Skeletal muscle tissue (tissue), 3 donors: ENCODE measurements at regions not wholly inside any gene's neighbourhood (a gene's known extent, or its start where the extent isn't known, plus 50 kb on each side); places are given as distances from the start of the nearest gene placed in this dataset.

Source experiments
- H3K27ac ChIP-seq: one replicate; pipeline ENCODE4 v1.7.0; 2013; ENCODE audit warnings: mild to moderate bottlenecking, low read depth, low read length, inconsistent platforms
- H3K27me3 ChIP-seq, 3 donors: one replicate each; pipeline ENCODE4 v1.7.0; 2013; ENCODE audit warnings: low read length in 3 of 3; ENCODE audit not compliant: control insufficient read depth in 3 of 3, insufficient read depth in 3 of 3
- H3K36me3 ChIP-seq, 3 donors: one replicate each; pipeline ENCODE4 v1.7.0; 2013; ENCODE audit warnings: low read length in 3 of 3; ENCODE audit not compliant: control insufficient read depth in 3 of 3, insufficient read depth in 3 of 3
- H3K4me1 ChIP-seq, 3 donors: one replicate each; pipeline ENCODE4 v1.7.0; 2013; ENCODE audit warnings: low read length in 3 of 3, mild to moderate bottlenecking in 3 of 3; ENCODE audit not compliant: control insufficient read depth in 3 of 3, insufficient read depth in 3 of 3
- H3K4me3 ChIP-seq, 3 donors: one replicate each; pipeline ENCODE4 v1.7.0; 2013; ENCODE audit warnings: low read length in 3 of 3
- H3K9ac ChIP-seq, 3 donors: one replicate each; pipeline ENCODE4 v1.7.0; 2013; ENCODE audit warnings: low read length in 3 of 3, mild to moderate bottlenecking in 3 of 3, moderate library complexity in 2 of 3, low read depth in 1 of 3
- H3K9me3 ChIP-seq, 3 donors: one replicate each; pipeline ENCODE4 v1.7.0; 2013; ENCODE audit warnings: low read length in 3 of 3; ENCODE audit not compliant: control insufficient read depth in 3 of 3
- donor health status: Osteomylitis.

DNA sequence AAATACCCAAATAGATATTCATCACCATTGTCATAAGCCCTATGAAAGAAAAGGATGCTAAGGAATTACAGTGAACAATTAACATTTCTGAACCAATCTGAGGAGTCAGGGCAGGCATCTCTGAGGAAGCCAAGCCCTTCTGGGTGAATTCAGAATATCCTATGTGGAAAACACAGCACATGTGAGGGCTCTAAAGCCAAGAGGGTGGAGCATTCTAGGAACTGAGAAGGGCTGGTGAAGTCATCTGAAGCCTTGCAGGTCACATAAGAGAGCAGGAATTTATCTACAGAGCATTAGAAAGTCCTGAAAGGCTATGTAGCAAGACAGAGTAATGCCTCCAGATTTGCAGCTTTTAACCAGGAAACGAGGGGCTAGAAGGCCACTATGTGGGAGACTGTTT is 195.7 kb downstream of the SPATA18 start:
- H3K4me1 ChIP-seq = peaks cover 0 to 10% (median 4%) of the 10 kb centered on the region in 3 donors

DNA sequence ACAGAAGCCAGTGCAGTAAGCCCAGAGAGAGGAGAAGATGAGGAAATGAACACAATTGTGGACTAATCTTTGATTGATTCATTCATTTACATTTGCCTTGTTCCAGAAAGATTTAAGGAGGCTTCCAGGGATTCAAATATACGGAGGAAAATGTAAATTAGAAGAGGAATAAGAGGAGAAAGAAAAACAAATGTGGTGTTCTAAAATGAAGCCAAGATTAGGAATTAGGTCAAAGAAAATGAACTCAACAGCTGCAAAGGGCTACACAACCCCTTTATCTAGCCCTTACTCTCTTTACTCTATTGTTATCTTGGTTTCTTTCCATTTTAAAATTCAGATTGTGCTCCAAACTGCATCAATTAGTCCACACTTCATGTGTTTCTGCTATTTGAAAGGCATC is 196.8 kb downstream of the SPATA18 start:
- Histone ChIP-seq H3K36me3 (no peaks in the 10 kb centered on the region), H3K4me3 (no peak overlapping the region), H3K27ac (no peak overlapping the region), H3K4me1 (peaks cover 0 to 10% (median 4%) of the 10 kb centered on the region in 3 donors), H3K27me3 (no peaks in the 10 kb centered on the region), H3K9me3 (no peaks in the 10 kb centered on the region), H3K9ac (no peak overlapping the region)

More for the DNA sequence above, 195.7 kb downstream of the SPATA18 start:
- Histone ChIP-seq H3K9ac (no peak overlapping the region), H3K36me3 (no peaks in the 10 kb centered on the region), H3K27ac (no peak overlapping the region), H3K4me3 (no peak overlapping the region), H3K27me3 (peaks cover 0 to 3% (median 0%) of the 10 kb centered on the region in 3 donors), H3K9me3 (no peaks in the 10 kb centered on the region)

- no peaks in the 10 kb centered on the region for H3K36me3 ChIP-seq
- H3K9ac ChIP-seq = no peak overlapping the region
- H3K27ac ChIP-seq = no peak overlapping the region
- H3K9me3 ChIP-seq = no peaks in the 10 kb centered on the region
- peaks cover 0 to 10% (median 4%) of the 10 kb centered on the region in 3 donors for H3K4me1 ChIP-seq
- no peaks in the 10 kb centered on the region for H3K27me3 ChIP-seq
- H3K4me3 ChIP-seq = no peak overlapping the region
Measured at GRCh38 chr4:52248820-52249219, 197.7 kb downstream of the SPATA18 start.

DNA sequence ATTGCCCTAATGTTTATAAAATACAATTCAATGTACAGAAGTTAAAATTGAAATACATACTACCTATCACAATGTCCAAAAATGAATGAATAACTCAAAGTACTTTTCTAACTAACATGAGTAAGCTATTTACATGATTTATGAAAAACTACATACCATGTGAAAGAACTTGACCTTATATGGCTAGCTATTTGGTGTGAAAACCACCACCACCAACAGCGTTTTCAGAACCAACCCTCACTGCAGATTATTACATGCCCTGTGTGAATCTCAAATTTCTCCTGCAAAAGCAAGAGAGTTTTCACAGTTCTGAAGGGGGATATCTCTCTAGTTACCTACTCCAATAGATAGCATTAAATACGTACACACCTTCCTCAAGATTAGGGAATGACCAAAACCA is 198.5 kb downstream of the SPATA18 start:
- H3K9ac ChIP-seq = no peak overlapping the region
- no peaks in the 10 kb centered on the region for H3K36me3 ChIP-seq
- no peaks in the 10 kb centered on the region for H3K9me3 ChIP-seq
- no peak overlapping the region for H3K27ac ChIP-seq
- H3K4me3 ChIP-seq = no peak overlapping the region
- H3K27me3 ChIP-seq = no peaks in the 10 kb centered on the region
- peaks cover 0 to 10% (median 4%) of the 10 kb centered on the region in 3 donors for H3K4me1 ChIP-seq

GRCh38 chr4:52250154-52250553 is 199.1 kb downstream of the SPATA18 start:
- no peak overlapping the region for H3K27ac ChIP-seq

DNA sequence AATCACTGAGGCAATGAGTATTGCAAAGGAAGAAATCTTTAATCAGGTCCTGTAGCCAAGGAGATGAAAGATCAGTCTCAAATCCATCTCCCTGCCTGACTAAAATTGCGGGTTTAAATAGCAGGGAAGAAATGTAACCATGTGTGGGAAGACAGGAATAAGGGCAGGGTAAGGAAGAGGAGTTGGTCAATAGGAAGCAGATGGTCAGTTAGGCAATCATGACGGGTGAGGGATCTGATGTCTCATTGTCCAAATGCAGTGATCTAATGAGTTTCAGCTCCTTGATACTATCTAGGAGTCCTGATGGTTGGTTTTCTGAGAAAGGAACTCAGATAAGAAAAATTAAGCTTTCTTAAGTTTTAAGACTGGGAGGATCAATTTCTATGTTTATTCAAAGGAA is 200.8 kb downstream of the SPATA18 start:
- Histone ChIP-seq H3K9me3 (no peaks in the 10 kb centered on the region), H3K36me3 (no peaks in the 10 kb centered on the region), H3K4me1 (peaks cover 0 to 10% (median 4%) of the 10 kb centered on the region in 3 donors)

More at GRCh38 chr4:52250154-52250553, 199.1 kb downstream of the SPATA18 start:
- H3K27me3 ChIP-seq = no peaks in the 10 kb centered on the region
- peaks cover 0 to 10% (median 4%) of the 10 kb centered on the region in 3 donors for H3K4me1 ChIP-seq
- no peaks in the 10 kb centered on the region for H3K9me3 ChIP-seq
- no peaks in the 10 kb centered on the region for H3K36me3 ChIP-seq
- H3K9ac ChIP-seq = no peak overlapping the region
- no peak overlapping the region for H3K4me3 ChIP-seq

DNA sequence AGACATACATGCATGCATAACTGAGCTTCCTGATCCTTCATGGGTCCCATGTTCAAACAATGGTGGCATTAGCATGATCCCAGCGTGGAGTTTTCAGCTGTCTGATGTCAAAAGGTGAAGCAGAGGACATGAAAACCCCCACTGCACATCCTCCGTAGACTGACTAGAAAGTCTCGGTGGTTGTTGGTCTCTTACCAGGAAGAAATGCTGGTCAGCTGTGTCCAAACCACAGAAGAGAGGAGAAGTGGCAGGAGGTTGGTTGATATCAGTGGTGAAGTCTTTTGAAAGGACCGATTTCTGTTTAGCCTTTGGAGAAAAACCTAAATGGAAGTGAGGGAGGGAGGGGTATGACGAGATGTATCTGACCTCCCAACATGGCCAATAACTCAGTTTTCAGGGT is 201.9 kb downstream of the SPATA18 start:
- Histone ChIP-seq H3K9me3 (no peaks in the 10 kb centered on the region), H3K4me1 (peaks cover 0 to 10% (median 4%) of the 10 kb centered on the region in 3 donors), H3K27ac (no peak overlapping the region), H3K27me3 (no peaks in the 10 kb centered on the region), H3K36me3 (no peaks in the 10 kb centered on the region), H3K4me3 (no peak overlapping the region), H3K9ac (no peak overlapping the region)

More for the DNA sequence above, 200.8 kb downstream of the SPATA18 start:
- no peaks in the 10 kb centered on the region for H3K27me3 ChIP-seq
- no peak overlapping the region for H3K9ac ChIP-seq
- H3K27ac ChIP-seq = no peak overlapping the region
- H3K4me3 ChIP-seq = no peak overlapping the region

GRCh38 chr4:52256522-52256921 is 205.4 kb downstream of the SPATA18 start:
- no peaks in the 10 kb centered on the region for H3K36me3 ChIP-seq
- H3K27me3 ChIP-seq = no peaks in the 10 kb centered on the region
- H3K27ac ChIP-seq = no peak overlapping the region
- no peak overlapping the region for H3K9ac ChIP-seq
- no peak overlapping the region for H3K4me3 ChIP-seq
- no peaks in the 10 kb centered on the region for H3K9me3 ChIP-seq
- H3K4me1 ChIP-seq = peaks cover 0 to 7% (median 6%) of the 10 kb centered on the region in 3 donors

DNA sequence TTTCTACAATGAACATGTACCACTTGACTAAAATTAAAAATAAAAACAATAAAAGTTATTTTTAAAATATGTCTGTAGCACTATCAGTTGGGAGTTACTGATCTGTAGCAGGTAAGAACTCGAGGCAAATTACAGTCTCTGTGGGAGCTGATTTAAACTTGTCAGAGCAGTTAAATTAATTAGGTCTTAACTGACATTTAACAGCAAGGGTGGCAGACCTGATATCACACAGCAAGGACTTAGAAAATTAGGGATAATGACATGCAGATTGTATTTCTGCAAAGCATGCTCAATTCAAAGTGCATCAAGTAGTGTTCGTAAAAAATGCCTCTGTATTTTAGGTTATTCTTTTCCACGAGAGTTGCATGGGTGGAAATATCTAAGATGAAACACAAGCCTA is 208.9 kb downstream of the SPATA18 start:
- Histone ChIP-seq H3K27ac (no peak overlapping the region), H3K9ac (no peak overlapping the region), H3K36me3 (no peaks in the 10 kb centered on the region), H3K4me3 (no peak overlapping the region), H3K4me1 (peaks cover 0 to 7% (median 6%) of the 10 kb centered on the region in 3 donors), H3K9me3 (no peaks in the 10 kb centered on the region), H3K27me3 (no peaks in the 10 kb centered on the region)

- H3K9me3 ChIP-seq = no peaks in the 10 kb centered on the region
- no peaks in the 10 kb centered on the region for H3K27me3 ChIP-seq
- H3K9ac ChIP-seq = peak overlapping the region in 1 of 3 donors; percentile 28
- H3K27ac ChIP-seq = no peak overlapping the region
- no peaks in the 10 kb centered on the region for H3K36me3 ChIP-seq
- no peak overlapping the region for H3K4me3 ChIP-seq
- H3K4me1 ChIP-seq = peaks cover 0 to 7% (median 6%) of the 10 kb centered on the region in 3 donors
Measured at GRCh38 chr4:52260514-52261210, 209.6 kb downstream of the SPATA18 start.
